Trophoblast cell (in vitro differentiated cells and primary cell): ENCODE measurements at regions not wholly inside any gene's neighbourhood (a gene's known extent, or its start where the extent isn't known, plus 50 kb on each side); places are given as distances from the start of the nearest gene placed in this dataset.

Experiments used
- DNase-seq, 2 donors: peaks; one replicate each; pipeline ENCODE4 v3.0.0-alpha.2; 2016
- H2AFZ ChIP-seq: 2 replicates; pipeline ENCODE4 v1.6.1; 2013; ENCODE audit warnings: low read length, moderate library complexity, mild to moderate bottlenecking; ENCODE audit not compliant: insufficient read depth, poor library complexity
- H2AK5ac ChIP-seq: 2 replicates; pipeline ENCODE4 v1.6.1; 2013; ENCODE audit warnings: mild to moderate bottlenecking, low read length
- H2BK120ac ChIP-seq: 2 replicates; pipeline ENCODE4 v1.6.1; 2013; ENCODE audit warnings: low read length, mild to moderate bottlenecking, moderate library complexity; ENCODE audit not compliant: insufficient read depth, poor library complexity
- H2BK12ac ChIP-seq: 2 replicates; pipeline ENCODE4 v1.6.1; 2013; ENCODE audit warnings: mild to moderate bottlenecking, low read length, moderate library complexity
- H2BK5ac ChIP-seq: 2 replicates; pipeline ENCODE4 v1.6.1; 2013; ENCODE audit warnings: low read length, low read depth, moderate library complexity, mild to moderate bottlenecking; ENCODE audit not compliant: poor library complexity
- H3K14ac ChIP-seq: 2 replicates; pipeline ENCODE4 v1.6.1; 2013; ENCODE audit warnings: mild to moderate bottlenecking, low read length
- H3K18ac ChIP-seq: 2 replicates; pipeline ENCODE4 v1.6.1; 2013; ENCODE audit warnings: mild to moderate bottlenecking, low read length
- H3K23ac ChIP-seq: 2 replicates; pipeline ENCODE4 v1.6.1; 2013; ENCODE audit warnings: low read length
- H3K27ac ChIP-seq: 2 replicates; pipeline ENCODE4 v1.5.1; 2013; ENCODE audit warnings: low read depth, mild to moderate bottlenecking, inconsistent platforms, low read length, moderate library complexity
- H3K27me3 ChIP-seq: 2 replicates; pipeline ENCODE4 v1.6.1; 2013; ENCODE audit warnings: inconsistent platforms, mild to moderate bottlenecking, low read length, moderate library complexity; ENCODE audit not compliant: insufficient read depth
- H3K36me3 ChIP-seq, 2 experiments: 1 replicate in 1 of 2; 2 replicates in 1 of 2; pipeline ENCODE4 v1.6.1; 2013; ENCODE audit warnings: low read length in 2 of 2, mild to moderate bottlenecking in 2 of 2, moderate library complexity in 1 of 2; ENCODE audit not compliant: insufficient read depth in 2 of 2, control insufficient read depth in 1 of 2
- H3K4ac ChIP-seq: 2 replicates; pipeline ENCODE4 v1.6.1; 2013; ENCODE audit warnings: low read depth, mild to moderate bottlenecking, low read length, moderate library complexity
- H3K4me1 ChIP-seq, 2 experiments: 1 replicate in 1 of 2; 2 replicates in 1 of 2; pipeline ENCODE4 v1.6.1; 2013; ENCODE audit warnings: low read length in 2 of 2, mild to moderate bottlenecking in 2 of 2, moderate library complexity in 1 of 2; ENCODE audit not compliant: insufficient read depth in 2 of 2, control insufficient read depth in 1 of 2
- H3K4me2 ChIP-seq: 2 replicates; pipeline ENCODE4 v1.6.1; 2013; ENCODE audit warnings: inconsistent platforms, mild to moderate bottlenecking, low read length, moderate library complexity
- H3K4me3 ChIP-seq: 2 replicates; pipeline ENCODE4 v1.5.1; 2013; ENCODE audit warnings: mild to moderate bottlenecking, low read depth, low read length, inconsistent platforms
- H3K79me1 ChIP-seq: one replicate; pipeline ENCODE4 v1.6.1; 2013; ENCODE audit warnings: low read length
- H3K79me2 ChIP-seq: 2 replicates; pipeline ENCODE4 v1.6.1; 2013; ENCODE audit warnings: low read length, mild to moderate bottlenecking; ENCODE audit not compliant: control insufficient read depth, insufficient read depth, poor library complexity
- H3K9ac ChIP-seq: 2 replicates; pipeline ENCODE4 v1.6.1; 2013; ENCODE audit warnings: mild to moderate bottlenecking, low read length
- H3K9me3 ChIP-seq: 2 replicates; pipeline ENCODE4 v1.6.1; 2013; ENCODE audit warnings: low read depth, mild to moderate bottlenecking, control low read depth, inconsistent platforms, low read length; ENCODE audit not compliant: insufficient read depth
- H4K12ac ChIP-seq: 2 replicates; pipeline ENCODE4 v1.6.1; 2013; ENCODE audit warnings: low read depth, mild to moderate bottlenecking, low read length, moderate library complexity
- H4K8ac ChIP-seq: 2 replicates; pipeline ENCODE4 v1.6.1; 2013; ENCODE audit warnings: low read depth, mild to moderate bottlenecking, low read length, moderate library complexity
- H4K91ac ChIP-seq: one replicate; pipeline ENCODE4 v1.6.1; 2013; ENCODE audit warnings: low read depth, mild to moderate bottlenecking, low read length, moderate library complexity
- WGBS: extraction: QIAGEN DNeasy Blood & Tissue Kit; methylation state at CpG from one replicate; pipeline ENCODE4 v1.1.7; 2013; ENCODE audit warnings: missing lambda C conversion rate; ENCODE audit not compliant: insufficient read length, insufficient coverage; ENCODE audit errors: extremely low coverage; 5-methylcytosine and 5-hydroxymethylcytosine counted together

DNA sequence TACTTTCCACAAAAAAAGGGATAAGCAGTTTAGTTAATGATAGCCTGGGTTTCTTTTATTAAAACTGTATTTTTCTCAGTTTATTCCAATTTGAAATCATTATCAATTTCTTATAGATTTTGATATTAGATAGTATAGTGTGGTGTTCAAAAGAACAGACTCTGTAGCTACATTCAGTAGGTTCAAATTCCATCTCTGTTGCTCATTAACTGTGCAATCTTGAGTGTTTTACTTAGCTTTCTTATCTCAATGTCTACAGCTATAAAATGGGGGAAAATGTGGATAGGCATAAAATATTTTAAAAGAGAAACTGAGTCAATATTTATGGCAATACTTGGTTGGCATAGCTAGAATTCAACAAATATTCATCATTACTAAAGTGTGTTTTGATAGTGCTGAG lies 86.9 kb upstream of the SEMA3A start:
- Histone ChIP-seq H3K9me3 (no peaks in the 10 kb centered on the region), H3K14ac (no peak overlapping the region), H3K4me3 (no peak overlapping the region), H3K9ac (no peak overlapping the region), H3K36me3 (no peaks in the 10 kb centered on the region), H2AK5ac (no peak overlapping the region), H3K4me2 (no peak overlapping the region), H2AFZ (no peak overlapping the region), H3K4ac (no peak overlapping the region), H2BK5ac (no peak overlapping the region), H2BK12ac (no peak overlapping the region), H2BK120ac (no peak overlapping the region), H3K79me1 (no peaks in the 10 kb centered on the region), H3K27ac (no peak overlapping the region), H3K4me1 (no peaks in the 10 kb centered on the region), H4K91ac (no peak overlapping the region), H3K27me3 (no peaks in the 10 kb centered on the region), H3K23ac (no peak overlapping the region), H3K79me2 (no peaks in the 10 kb centered on the region), H3K18ac (no peak overlapping the region), H4K12ac (no peak overlapping the region), H4K8ac (no peak overlapping the region)
- no peak for DNase-seq

DNA sequence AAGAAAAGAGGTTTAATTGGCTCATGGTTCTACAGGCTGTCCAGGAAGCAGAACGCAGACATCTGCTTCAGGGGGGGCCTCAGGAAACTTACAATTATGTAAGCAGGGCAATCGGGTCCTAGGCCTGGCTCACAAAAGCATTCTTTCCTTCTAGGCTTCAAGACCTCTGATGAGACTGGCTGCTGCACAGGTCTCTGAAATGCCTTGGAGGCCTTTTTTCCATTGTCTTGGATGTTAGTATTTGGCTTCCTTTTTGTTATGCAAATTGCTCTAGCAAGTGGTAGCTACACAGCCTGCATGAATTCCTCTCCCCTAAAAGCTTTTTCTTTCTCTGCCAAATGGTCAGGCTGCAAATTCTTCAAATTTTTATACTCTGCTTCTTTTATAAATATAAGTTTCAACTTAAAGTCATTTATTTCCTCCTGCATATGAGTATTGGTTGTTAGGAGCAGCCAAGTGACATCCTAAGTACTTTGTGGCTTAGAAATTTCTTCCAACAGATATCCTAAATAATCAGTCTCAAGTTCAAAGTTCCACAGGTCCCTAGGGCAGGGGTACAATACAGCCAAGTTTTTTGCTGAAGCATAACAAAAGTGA lies 83.1 kb upstream of the SEMA3A start:
- DNase-seq = no peak
- H4K12ac ChIP-seq = no peak overlapping the region
- no peaks in the 10 kb centered on the region for H3K9me3 ChIP-seq
- no peak overlapping the region for H2BK5ac ChIP-seq
- no peak overlapping the region for H2BK120ac ChIP-seq
- no peak overlapping the region for H3K4ac ChIP-seq
- H4K8ac ChIP-seq = no peak overlapping the region
- H3K4me2 ChIP-seq = no peak overlapping the region
- no peaks in the 10 kb centered on the region for H3K36me3 ChIP-seq
- no peak overlapping the region for H2BK12ac ChIP-seq
- H3K79me1 ChIP-seq = no peaks in the 10 kb centered on the region
- H3K27me3 ChIP-seq = no peaks in the 10 kb centered on the region
- H3K4me3 ChIP-seq = no peak overlapping the region
- H3K79me2 ChIP-seq = no peaks in the 10 kb centered on the region
- no peak overlapping the region for H2AFZ ChIP-seq
- no peak overlapping the region for H4K91ac ChIP-seq
- no peak overlapping the region for H2AK5ac ChIP-seq
- H3K23ac ChIP-seq = no peak overlapping the region
- no peak overlapping the region for H3K14ac ChIP-seq
- H3K27ac ChIP-seq = no peak overlapping the region
- no peak overlapping the region for H3K18ac ChIP-seq
- H3K4me1 ChIP-seq = peaks cover 0 to 3% of the 10 kb centered on the region in 2 experiments
- H3K9ac ChIP-seq = no peak overlapping the region
- WGBS = no CpG with 5 or more reads among the region's 2 CpGs

DNA sequence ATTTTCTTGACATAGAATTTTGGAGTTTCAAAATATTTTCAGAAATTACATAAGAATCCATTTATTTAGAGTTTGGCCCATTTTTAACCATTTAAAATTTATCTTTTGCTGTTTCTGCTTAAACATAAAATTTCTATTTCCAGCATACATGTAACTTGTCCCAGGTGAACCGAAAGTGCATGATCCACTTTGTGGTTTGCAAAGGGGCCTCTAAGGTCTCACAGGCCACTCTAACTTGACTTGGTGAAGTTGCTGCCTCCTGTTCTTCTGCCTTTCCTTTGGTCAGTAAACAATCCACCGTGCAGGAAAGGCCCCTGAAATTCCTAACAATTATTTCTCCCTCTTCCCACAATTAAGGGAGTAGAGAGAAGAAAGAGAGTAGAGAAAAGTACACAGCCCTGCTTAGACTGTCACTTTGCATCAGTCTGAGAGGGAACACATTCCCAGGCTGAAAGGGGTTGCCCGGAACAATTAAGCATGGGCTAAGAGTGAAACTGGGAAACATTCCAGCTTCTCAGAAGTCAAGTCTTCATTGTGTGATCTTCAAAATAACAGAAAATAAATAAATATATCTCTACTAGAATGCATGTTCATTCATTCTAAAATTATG lies 79.5 kb upstream of the SEMA3A start:
- Histone ChIP-seq H3K27me3 (no peaks in the 10 kb centered on the region), H4K12ac (no peak overlapping the region), H3K18ac (no peak overlapping the region), H3K27ac (no peak overlapping the region), H3K9me3 (no peaks in the 10 kb centered on the region), H3K23ac (no peak overlapping the region), H3K79me2 (no peaks in the 10 kb centered on the region), H2AK5ac (no peak overlapping the region), H3K36me3 (no peaks in the 10 kb centered on the region), H2AFZ (no peak overlapping the region), H3K79me1 (no peaks in the 10 kb centered on the region), H2BK120ac (no peak overlapping the region), H3K9ac (no peak overlapping the region), H4K91ac (no peak overlapping the region), H3K14ac (no peak overlapping the region), H3K4me1 (peaks cover 0 to 3% of the 10 kb centered on the region in 2 experiments), H2BK5ac (no peak overlapping the region), H4K8ac (no peak overlapping the region), H3K4me2 (no peak overlapping the region), H2BK12ac (no peak overlapping the region), H3K4ac (no peak overlapping the region), H3K4me3 (no peak overlapping the region)
- DNase-seq = no peak
- WGBS = no CpG with 5 or more reads among the region's 3 CpGs

DNA sequence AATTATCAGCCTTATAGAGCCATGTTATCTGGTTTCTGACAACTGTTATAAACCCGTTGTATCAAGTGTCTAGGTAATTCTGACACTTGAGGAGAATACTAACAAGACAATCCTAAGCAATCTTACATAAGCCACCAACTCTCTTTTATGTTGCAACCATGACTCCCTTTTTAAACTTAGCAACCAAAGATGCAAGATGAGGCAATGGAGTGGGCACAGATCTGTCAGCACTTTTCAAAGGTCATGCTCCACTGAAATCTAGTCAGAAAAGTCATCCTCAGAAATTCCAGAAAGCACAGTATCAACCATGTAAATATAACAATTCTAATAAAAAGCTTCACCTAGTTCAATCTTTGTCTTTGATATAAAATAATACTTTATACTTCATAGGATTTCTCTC lies 77.0 kb upstream of the SEMA3A start:
- Histone ChIP-seq H3K18ac (no peak overlapping the region), H4K12ac (no peak overlapping the region), H4K91ac (no peak overlapping the region), H3K9ac (no peak overlapping the region), H3K23ac (no peak overlapping the region), H3K79me2 (no peaks in the 10 kb centered on the region), H3K4me1 (peaks cover 0 to 3% of the 10 kb centered on the region in 2 experiments), H2AK5ac (no peak overlapping the region), H3K36me3 (no peaks in the 10 kb centered on the region), H2BK120ac (no peak overlapping the region), H2AFZ (no peak overlapping the region), H4K8ac (no peak overlapping the region), H3K9me3 (no peaks in the 10 kb centered on the region), H2BK5ac (no peak overlapping the region), H3K4ac (no peak overlapping the region), H3K27me3 (no peaks in the 10 kb centered on the region), H3K4me2 (no peak overlapping the region), H3K27ac (no peak overlapping the region), H3K14ac (no peak overlapping the region), H3K4me3 (no peak overlapping the region), H2BK12ac (no peak overlapping the region), H3K79me1 (no peaks in the 10 kb centered on the region)
- no peak for DNase-seq
- no CpG with 5 or more reads among the region's 1 CpG for WGBS
